GM12878 (cell line): ENCODE measurements at regions not wholly inside any gene's neighbourhood (a gene's known extent, or its start where the extent isn't known, plus 50 kb on each side); places are given as distances from the start of the nearest gene placed in this dataset.

Experiments
- CUX1 ChIP-seq: IDR thresholded peaks from 2 replicates; pipeline ENCODE4 v1.6.1; 2012; ENCODE audit warnings: improper control_type of control experiment, low read depth, low read length; ENCODE audit not compliant: insufficient replicate concordance
- ESRRA ChIP-seq: IDR thresholded peaks from 2 replicates; pipeline ENCODE4 v1.6.1; 2012; ENCODE audit warnings: mild to moderate bottlenecking, low read length, improper control_type of control experiment
- ETV6 ChIP-seq, 2 experiments: fragments of 450-650 bp in 1 of 2; IDR thresholded peaks in 1 of 2; conservative IDR thresholded peaks in 1 of 2; 2 replicates each; pipeline ENCODE4 v1.6.1; 2014; ENCODE audit warnings: antibody characterized with exemption in 1 of 2, borderline replicate concordance in 1 of 2, low read depth in 1 of 2, mild to moderate bottlenecking in 1 of 2, moderate library complexity in 1 of 2
- PAX8 ChIP-seq: fragments of 450-650 bp; IDR thresholded peaks from 2 replicates; pipeline ENCODE4 v1.6.1; 2017; ENCODE audit warnings: mild to moderate bottlenecking, moderate library complexity
- TCF12 ChIP-seq: IDR thresholded peaks from 2 replicates; pipeline ENCODE4 v1.6.1; 2011; ENCODE audit warnings: low read depth, mild to moderate bottlenecking, low read length
- ZNF622 ChIP-seq: fragments of 450-650 bp; IDR thresholded peaks from 2 replicates; pipeline ENCODE4 v1.6.1; 2017; ENCODE audit warnings: mild to moderate bottlenecking, inconsistent platforms
- TF ChIP-seq, protein P1 (sequence below): IDR thresholded peaks from 2 replicates; pipeline ENCODE4 v1.6.1; 2012; ENCODE audit warnings: low read length, inconsistent platforms
- TF ChIP-seq, protein P2 (sequence below): fragments of 450-650 bp; IDR thresholded peaks from 2 replicates; pipeline ENCODE4 v1.6.1; 2016; ENCODE audit warnings: mild to moderate bottlenecking

DNA sequence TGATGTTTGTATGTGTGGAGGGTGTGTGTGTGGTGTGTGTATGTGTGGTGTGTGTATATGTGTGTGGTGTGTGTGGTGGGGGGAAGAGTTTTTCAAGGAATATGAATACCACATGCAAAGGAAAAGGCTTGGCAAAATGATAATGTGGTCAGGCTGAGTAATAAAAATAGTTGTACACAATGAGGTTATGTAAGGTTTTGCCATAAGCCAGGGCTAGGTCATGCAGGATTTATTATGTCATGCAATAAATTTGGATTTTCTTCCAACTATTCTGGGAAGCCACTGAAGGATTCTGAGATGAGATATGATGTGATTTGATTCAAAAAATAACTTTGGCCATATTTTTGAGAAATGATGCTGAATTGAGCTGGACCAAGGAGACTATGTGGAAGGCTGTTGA lies 1191.6 kb upstream of the SEL1L start (continued):
- no peak for TF ChIP-seq CUX1
- TF ChIP-seq, protein P1, sequence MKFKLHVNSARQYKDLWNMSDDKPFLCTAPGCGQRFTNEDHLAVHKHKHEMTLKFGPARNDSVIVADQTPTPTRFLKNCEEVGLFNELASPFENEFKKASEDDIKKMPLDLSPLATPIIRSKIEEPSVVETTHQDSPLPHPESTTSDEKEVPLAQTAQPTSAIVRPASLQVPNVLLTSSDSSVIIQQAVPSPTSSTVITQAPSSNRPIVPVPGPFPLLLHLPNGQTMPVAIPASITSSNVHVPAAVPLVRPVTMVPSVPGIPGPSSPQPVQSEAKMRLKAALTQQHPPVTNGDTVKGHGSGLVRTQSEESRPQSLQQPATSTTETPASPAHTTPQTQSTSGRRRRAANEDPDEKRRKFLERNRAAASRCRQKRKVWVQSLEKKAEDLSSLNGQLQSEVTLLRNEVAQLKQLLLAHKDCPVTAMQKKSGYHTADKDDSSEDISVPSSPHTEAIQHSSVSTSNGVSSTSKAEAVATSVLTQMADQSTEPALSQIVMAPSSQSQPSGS, result no peak
- no peak for TF ChIP-seq ZNF622
- TF ChIP-seq TCF12, result no peak
- TF ChIP-seq ETV6 (conservative IDR thresholded peaks at IDR 0.05 in 1 of 2, IDR thresholded peaks at IDR 0.05 in 1 of 2; ENCODE audit: borderline replicate concordance in 1 of 2, low read depth in 1 of 2), result no peak
- TF ChIP-seq ESRRA, result no peak
- no peak for TF ChIP-seq PAX8
- TF ChIP-seq, protein P2, sequence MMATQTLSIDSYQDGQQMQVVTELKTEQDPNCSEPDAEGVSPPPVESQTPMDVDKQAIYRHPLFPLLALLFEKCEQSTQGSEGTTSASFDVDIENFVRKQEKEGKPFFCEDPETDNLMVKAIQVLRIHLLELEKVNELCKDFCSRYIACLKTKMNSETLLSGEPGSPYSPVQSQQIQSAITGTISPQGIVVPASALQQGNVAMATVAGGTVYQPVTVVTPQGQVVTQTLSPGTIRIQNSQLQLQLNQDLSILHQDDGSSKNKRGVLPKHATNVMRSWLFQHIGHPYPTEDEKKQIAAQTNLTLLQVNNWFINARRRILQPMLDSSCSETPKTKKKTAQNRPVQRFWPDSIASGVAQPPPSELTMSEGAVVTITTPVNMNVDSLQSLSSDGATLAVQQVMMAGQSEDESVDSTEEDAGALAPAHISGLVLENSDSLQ, result no peak
